ENCODE measurements at regions not wholly inside any gene's neighbourhood (a gene's known extent, or its start where the extent isn't known, plus 50 kb on each side); places are given as distances from the start of the nearest gene placed in this dataset.

GRCh38 chr22:48658246-48658645, 1169.4 kb downstream of the BRD1 start:
- Histone ChIP-seq H3K4me3 (ENCODE audit: control extremely low read depth in 1 of 5, extremely low read depth in 1 of 5, insufficient read depth in 1 of 5, low read depth in 2 of 5, low read length in 4 of 5) (no peak overlapping the region), H3K4me1 (ENCODE audit: control insufficient read depth in 2 of 2, insufficient read depth in 2 of 2, low read length in 2 of 2) (no peaks in the 10 kb centered on the region), H3K36me3 (replicated peaks in 1 of 2; ENCODE audit: control extremely low read depth in 1 of 2, control insufficient read depth in 1 of 2, extremely low read depth in 1 of 2, insufficient read depth in 2 of 2, low read length in 1 of 2) (no peaks in the 10 kb centered on the region), H3K9me3 (ENCODE audit: control extremely low read depth in 1 of 3, control insufficient read depth in 2 of 3, insufficient read depth in 1 of 3, low read length in 2 of 3) (peaks cover 0 to 40% (median under 1%) of the 10 kb centered on the region in 3 donors), H2AFZ (ENCODE audit: insufficient read depth, low read depth, low read length, poor library complexity, severe bottlenecking) (no peak overlapping the region), H3K9ac (ENCODE audit: low read length) (no peak overlapping the region), H3K79me2 (ENCODE audit: control insufficient read depth, insufficient read depth, low read length) (no peaks in the 10 kb centered on the region), H3K27ac (ENCODE audit: low read length in 2 of 2) (no peak overlapping the region), H4K20me1 (ENCODE audit: control insufficient read depth, insufficient read depth, low read length, poor library complexity, severe bottlenecking) (no peaks in the 10 kb centered on the region), H3K4me2 (replicated peaks; ENCODE audit: low read depth, low read length, poor library complexity, severe bottlenecking) (no peak overlapping the region), H3K27me3 (replicated peaks in 1 of 4; ENCODE audit: control extremely low read depth in 1 of 4, control insufficient read depth in 3 of 4, insufficient read depth in 4 of 4, low read length in 3 of 4) (no peaks in the 10 kb centered on the region)
- DNase-seq (no peak), ATAC-seq (ENCODE audit: low read depth) (no peak)
- CTCF ChIA-PET, result no interaction called here
- TF ChIP-seq EZH2 (IDR thresholded peaks at IDR 0.05; ENCODE audit: borderline replicate concordance, insufficient read depth, low read depth, low read length, poor library complexity, severe bottlenecking), result no peak
- no peak for TF ChIP-seq CTCF (IDR thresholded peaks at IDR 0.05)
- Mint-ChIP-seq H3K27me3 (no peaks in the 10 kb centered on the region), H3K27ac (no peak overlapping the region), H3K9me3 (ENCODE audit: insufficient read depth) (no peaks in the 10 kb centered on the region), H3K4me1 (no peaks in the 10 kb centered on the region), H3K4me3 (no peak overlapping the region)
- 97% methylated on average over 15 of the region's 15 CpGs for whole genome bisulfite sequencing (ENCODE audit: insufficient coverage)
- intact Hi-C loops (cut with micrococcal nuclease), result no loop called here
- POLR2A ChIA-PET, result no interaction called here

- peaks cover 0 to 20% (median 0%) of the 10 kb centered on the region in 3 donors for H3K9me3 ChIP-seq (ENCODE audit: control extremely low read depth in 1 of 3, control insufficient read depth in 2 of 3, insufficient read depth in 1 of 3, low read length in 2 of 3)
- H4K20me1 ChIP-seq (ENCODE audit: control insufficient read depth, insufficient read depth, low read length, poor library complexity, severe bottlenecking), result no peaks in the 10 kb centered on the region
- H2AFZ ChIP-seq (ENCODE audit: insufficient read depth, low read depth, low read length, poor library complexity, severe bottlenecking), result no peak overlapping the region
- ChIA-PET POLR2A (no interaction called here), CTCF (no interaction called here)
- no peak overlapping the region for H3K27ac ChIP-seq (ENCODE audit: low read length in 2 of 2)
- DNase-seq (no peak), ATAC-seq (ENCODE audit: low read depth) (no peak)
- no peaks in the 10 kb centered on the region for H3K4me1 ChIP-seq (ENCODE audit: control insufficient read depth in 2 of 2, insufficient read depth in 2 of 2, low read length in 2 of 2)
- Mint-ChIP-seq H3K4me3 (no peak overlapping the region), H3K27ac (no peak overlapping the region), H3K27me3 (no peaks in the 10 kb centered on the region), H3K4me1 (no peaks in the 10 kb centered on the region), H3K9me3 (ENCODE audit: insufficient read depth) (no peaks in the 10 kb centered on the region)
- H3K9ac ChIP-seq (ENCODE audit: low read length), result no peak overlapping the region
- no peaks in the 10 kb centered on the region for H3K27me3 ChIP-seq (replicated peaks in 1 of 4; ENCODE audit: control extremely low read depth in 1 of 4, control insufficient read depth in 3 of 4, insufficient read depth in 4 of 4, low read length in 3 of 4)
- WGBS (ENCODE audit: insufficient coverage), result 69% methylated on average over 7 of the region's 9 CpGs
- H3K79me2 ChIP-seq (ENCODE audit: control insufficient read depth, insufficient read depth, low read length), result no peaks in the 10 kb centered on the region
- no peaks in the 10 kb centered on the region for H3K36me3 ChIP-seq (replicated peaks in 1 of 2; ENCODE audit: control extremely low read depth in 1 of 2, control insufficient read depth in 1 of 2, extremely low read depth in 1 of 2, insufficient read depth in 2 of 2, low read length in 1 of 2)
- intact Hi-C loops (cut with micrococcal nuclease), result no loop called here
- TF ChIP-seq CTCF (IDR thresholded peaks at IDR 0.05), result no peak
- no peak for TF ChIP-seq EZH2 (IDR thresholded peaks at IDR 0.05; ENCODE audit: borderline replicate concordance, insufficient read depth, low read depth, low read length, poor library complexity, severe bottlenecking)
- H3K4me2 ChIP-seq (replicated peaks; ENCODE audit: low read depth, low read length, poor library complexity, severe bottlenecking), result no peak overlapping the region
- H3K4me3 ChIP-seq (ENCODE audit: control extremely low read depth in 1 of 5, extremely low read depth in 1 of 5, insufficient read depth in 1 of 5, low read depth in 2 of 5, low read length in 4 of 5), result no peak overlapping the region
Observed at GRCh38 chr22:48654492-48654891, 1173.2 kb downstream of the BRD1 start.
